ENCODE measurements at regions not wholly inside any gene's neighbourhood (a gene's known extent, or its start where the extent isn't known, plus 50 kb on each side); places are given as distances from the start of the nearest gene placed in this dataset.

GRCh38 chr6:4560221-4561077 is 215.8 kb upstream of the CDYL start:
- H3K4me3 ChIP-seq (ENCODE audit: low read depth, low read length) = no peak overlapping the region
- in situ Hi-C loops (cut with HindIII; ENCODE audit: low sequenced_read_pairs) = no loop called here
- no peak for DNase-seq (ENCODE audit: low read depth, low spot score)
- TF ChIP-seq, protein P1, sequence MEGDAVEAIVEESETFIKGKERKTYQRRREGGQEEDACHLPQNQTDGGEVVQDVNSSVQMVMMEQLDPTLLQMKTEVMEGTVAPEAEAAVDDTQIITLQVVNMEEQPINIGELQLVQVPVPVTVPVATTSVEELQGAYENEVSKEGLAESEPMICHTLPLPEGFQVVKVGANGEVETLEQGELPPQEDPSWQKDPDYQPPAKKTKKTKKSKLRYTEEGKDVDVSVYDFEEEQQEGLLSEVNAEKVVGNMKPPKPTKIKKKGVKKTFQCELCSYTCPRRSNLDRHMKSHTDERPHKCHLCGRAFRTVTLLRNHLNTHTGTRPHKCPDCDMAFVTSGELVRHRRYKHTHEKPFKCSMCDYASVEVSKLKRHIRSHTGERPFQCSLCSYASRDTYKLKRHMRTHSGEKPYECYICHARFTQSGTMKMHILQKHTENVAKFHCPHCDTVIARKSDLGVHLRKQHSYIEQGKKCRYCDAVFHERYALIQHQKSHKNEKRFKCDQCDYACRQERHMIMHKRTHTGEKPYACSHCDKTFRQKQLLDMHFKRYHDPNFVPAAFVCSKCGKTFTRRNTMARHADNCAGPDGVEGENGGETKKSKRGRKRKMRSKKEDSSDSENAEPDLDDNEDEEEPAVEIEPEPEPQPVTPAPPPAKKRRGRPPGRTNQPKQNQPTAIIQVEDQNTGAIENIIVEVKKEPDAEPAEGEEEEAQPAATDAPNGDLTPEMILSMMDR (IDR thresholded peaks at IDR 0.05; ENCODE audit: low read depth, low read length) = no peak

DNA sequence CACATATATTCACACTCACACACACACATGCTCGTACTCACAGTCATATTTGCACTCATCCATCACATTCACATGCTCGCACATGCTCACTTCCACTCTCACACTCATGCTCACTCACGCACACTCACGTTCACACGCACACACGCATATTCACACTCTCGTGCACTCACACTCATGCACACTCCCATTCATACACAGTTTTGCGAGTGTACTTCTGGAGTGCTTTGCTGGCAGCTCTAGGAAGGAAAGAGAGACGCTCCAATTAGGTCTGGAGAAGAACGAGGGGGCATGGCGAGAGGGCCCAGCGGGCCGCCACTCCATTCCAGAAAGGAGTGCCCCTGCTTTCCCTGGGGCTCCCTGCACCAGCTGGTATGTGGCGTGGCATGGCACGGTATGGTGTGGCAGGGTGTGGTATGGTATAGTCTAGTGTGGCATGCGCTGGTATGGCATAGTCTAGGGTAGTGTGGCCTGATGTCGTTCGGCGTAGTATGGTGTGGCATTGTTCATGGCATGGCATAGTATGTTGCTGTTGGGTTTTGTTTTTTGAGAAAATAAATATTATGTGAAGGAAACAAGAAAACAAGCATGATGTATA is 216.8 kb upstream of the CDYL start:
- DNase-seq (ENCODE audit: low read depth, low spot score) = no peak
- in situ Hi-C loops (cut with HindIII; ENCODE audit: low sequenced_read_pairs) = no loop called here
- TF ChIP-seq, protein P1 (IDR thresholded peaks at IDR 0.05; ENCODE audit: low read depth, low read length) = no peak
- no peak overlapping the region for H3K4me3 ChIP-seq (ENCODE audit: low read depth, low read length)

GRCh38 chr6:4554645-4555044 is 221.6 kb upstream of the CDYL start:
- in situ Hi-C loops (cut with HindIII; ENCODE audit: low sequenced_read_pairs) = no loop called here
- H3K4me3 ChIP-seq (ENCODE audit: low read depth, low read length) = no peak overlapping the region
- no peak for DNase-seq (ENCODE audit: low read depth, low spot score)
- TF ChIP-seq, protein P1 (IDR thresholded peaks at IDR 0.05; ENCODE audit: low read depth, low read length) = no peak

DNA sequence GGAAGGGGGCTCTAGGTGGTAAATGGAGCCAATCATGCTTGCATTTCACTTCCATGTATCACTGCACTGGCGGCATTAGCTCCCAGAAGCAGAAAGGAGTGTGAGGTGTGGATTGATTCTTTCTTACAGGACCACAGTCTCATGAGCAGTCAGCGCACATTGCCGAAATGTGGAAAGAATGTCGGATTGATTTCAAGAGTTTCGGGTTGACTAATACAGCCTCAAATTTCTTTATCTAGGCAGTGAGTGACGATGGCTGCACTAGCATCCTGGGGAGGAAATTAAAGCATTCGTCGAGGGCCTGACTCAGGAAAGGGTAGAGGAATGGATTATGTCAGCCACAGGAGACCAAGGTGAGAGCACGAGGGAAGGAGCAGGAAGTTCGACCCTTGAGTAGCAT is 222.8 kb upstream of the CDYL start:
- no peak for DNase-seq (ENCODE audit: low read depth, low spot score)
- no peak overlapping the region for H3K4me3 ChIP-seq (ENCODE audit: low read depth, low read length)
- in situ Hi-C loops (cut with HindIII; ENCODE audit: low sequenced_read_pairs) = no loop called here
- TF ChIP-seq, protein P1 (IDR thresholded peaks at IDR 0.05; ENCODE audit: low read depth, low read length) = no peak

- TF ChIP-seq, protein P1 (IDR thresholded peaks at IDR 0.05; ENCODE audit: low read depth, low read length) = no peak
- in situ Hi-C loops (cut with HindIII; ENCODE audit: low sequenced_read_pairs) = no loop called here
- DNase-seq (ENCODE audit: low read depth, low spot score) = no peak
- no peak overlapping the region for H3K4me3 ChIP-seq (ENCODE audit: low read depth, low read length)
Measured at GRCh38 chr6:4550227-4550597, 226.0 kb upstream of the CDYL start.

- DNase-seq (ENCODE audit: low read depth, low spot score) = no peak
- in situ Hi-C loops (cut with HindIII; ENCODE audit: low sequenced_read_pairs) = no loop called here
- no peak overlapping the region for H3K4me3 ChIP-seq (ENCODE audit: low read depth, low read length)
- TF ChIP-seq, protein P1 (IDR thresholded peaks at IDR 0.05; ENCODE audit: low read depth, low read length) = no peak
Measured at GRCh38 chr6:4549556-4550226, 226.5 kb upstream of the CDYL start.
